ENCODE measurements at regions not wholly inside any gene's neighbourhood (a gene's known extent, or its start where the extent isn't known, plus 50 kb on each side); places are given as distances from the start of the nearest gene placed in this dataset.

DNA sequence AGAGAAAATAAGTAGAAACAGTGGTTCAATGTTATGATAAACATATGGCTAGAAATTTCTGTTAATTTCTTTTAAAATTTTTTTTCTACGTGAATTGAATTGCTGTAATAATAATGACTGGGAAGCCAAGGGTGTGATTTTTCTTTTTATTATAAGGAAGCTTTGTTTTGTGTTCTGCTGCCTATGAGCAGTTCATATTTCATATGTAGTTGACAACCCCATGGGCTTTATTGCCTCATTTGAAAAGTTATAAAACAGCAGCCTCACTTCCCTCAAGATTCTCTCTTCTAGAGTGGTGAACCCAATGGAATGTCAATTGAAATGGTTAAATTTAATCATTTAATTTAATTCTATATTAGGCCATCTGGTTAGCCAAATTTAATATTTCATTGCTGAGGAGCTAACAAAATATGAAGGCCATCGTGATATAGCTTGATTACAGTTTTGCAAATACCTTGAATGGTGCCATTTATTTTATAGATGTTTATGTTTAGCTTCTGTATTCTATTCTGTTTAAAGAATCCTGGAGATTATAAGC is 72.6 kb upstream of the DOCK10 start:
- intact Hi-C loops (cut with micrococcal nuclease; ENCODE audit: unreplicated experiment): no loop called here
- no TSS peak for BruUV-seq (replicated peaks)
- no peak overlapping the region for H3K27ac ChIP-seq (ENCODE audit: low read length)
- H3K9me3 ChIP-seq (ENCODE audit: control insufficient read depth, insufficient read depth, low read depth, low read length): no peaks in the 10 kb centered on the region
- TF ChIP-seq, protein P1, sequence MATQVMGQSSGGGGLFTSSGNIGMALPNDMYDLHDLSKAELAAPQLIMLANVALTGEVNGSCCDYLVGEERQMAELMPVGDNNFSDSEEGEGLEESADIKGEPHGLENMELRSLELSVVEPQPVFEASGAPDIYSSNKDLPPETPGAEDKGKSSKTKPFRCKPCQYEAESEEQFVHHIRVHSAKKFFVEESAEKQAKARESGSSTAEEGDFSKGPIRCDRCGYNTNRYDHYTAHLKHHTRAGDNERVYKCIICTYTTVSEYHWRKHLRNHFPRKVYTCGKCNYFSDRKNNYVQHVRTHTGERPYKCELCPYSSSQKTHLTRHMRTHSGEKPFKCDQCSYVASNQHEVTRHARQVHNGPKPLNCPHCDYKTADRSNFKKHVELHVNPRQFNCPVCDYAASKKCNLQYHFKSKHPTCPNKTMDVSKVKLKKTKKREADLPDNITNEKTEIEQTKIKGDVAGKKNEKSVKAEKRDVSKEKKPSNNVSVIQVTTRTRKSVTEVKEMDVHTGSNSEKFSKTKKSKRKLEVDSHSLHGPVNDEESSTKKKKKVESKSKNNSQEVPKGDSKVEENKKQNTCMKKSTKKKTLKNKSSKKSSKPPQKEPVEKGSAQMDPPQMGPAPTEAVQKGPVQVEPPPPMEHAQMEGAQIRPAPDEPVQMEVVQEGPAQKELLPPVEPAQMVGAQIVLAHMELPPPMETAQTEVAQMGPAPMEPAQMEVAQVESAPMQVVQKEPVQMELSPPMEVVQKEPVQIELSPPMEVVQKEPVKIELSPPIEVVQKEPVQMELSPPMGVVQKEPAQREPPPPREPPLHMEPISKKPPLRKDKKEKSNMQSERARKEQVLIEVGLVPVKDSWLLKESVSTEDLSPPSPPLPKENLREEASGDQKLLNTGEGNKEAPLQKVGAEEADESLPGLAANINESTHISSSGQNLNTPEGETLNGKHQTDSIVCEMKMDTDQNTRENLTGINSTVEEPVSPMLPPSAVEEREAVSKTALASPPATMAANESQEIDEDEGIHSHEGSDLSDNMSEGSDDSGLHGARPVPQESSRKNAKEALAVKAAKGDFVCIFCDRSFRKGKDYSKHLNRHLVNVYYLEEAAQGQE (IDR thresholded peaks at IDR 0.05; ENCODE audit: insufficient read depth in 1 of 2, low read depth in 2 of 2, low read length in 1 of 2): no peak
- ATAC-seq: no peak
- H3K4me3 ChIP-seq (ENCODE audit: low read depth in 2 of 2, low read length in 2 of 2): no peak overlapping the region
- no peaks in the 10 kb centered on the region for H3K27me3 ChIP-seq (ENCODE audit: control insufficient read depth, insufficient read depth, low read length)
- no peaks in the 10 kb centered on the region for H3K4me1 ChIP-seq (ENCODE audit: control insufficient read depth, insufficient read depth, low read length)
- in situ Hi-C loops (cut with HindIII; ENCODE audit: low pct_unique_long_range_greater_than_20kb, low sequenced_read_pairs): no loop called here
- CTCF ChIA-PET: no interaction called here
- H3K36me3 ChIP-seq (ENCODE audit: control insufficient read depth, insufficient read depth, low read length): no peaks in the 10 kb centered on the region
- DNase-seq (ENCODE audit: low read depth, low spot score): no peak
- POLR2A ChIA-PET: no interaction called here

DNA sequence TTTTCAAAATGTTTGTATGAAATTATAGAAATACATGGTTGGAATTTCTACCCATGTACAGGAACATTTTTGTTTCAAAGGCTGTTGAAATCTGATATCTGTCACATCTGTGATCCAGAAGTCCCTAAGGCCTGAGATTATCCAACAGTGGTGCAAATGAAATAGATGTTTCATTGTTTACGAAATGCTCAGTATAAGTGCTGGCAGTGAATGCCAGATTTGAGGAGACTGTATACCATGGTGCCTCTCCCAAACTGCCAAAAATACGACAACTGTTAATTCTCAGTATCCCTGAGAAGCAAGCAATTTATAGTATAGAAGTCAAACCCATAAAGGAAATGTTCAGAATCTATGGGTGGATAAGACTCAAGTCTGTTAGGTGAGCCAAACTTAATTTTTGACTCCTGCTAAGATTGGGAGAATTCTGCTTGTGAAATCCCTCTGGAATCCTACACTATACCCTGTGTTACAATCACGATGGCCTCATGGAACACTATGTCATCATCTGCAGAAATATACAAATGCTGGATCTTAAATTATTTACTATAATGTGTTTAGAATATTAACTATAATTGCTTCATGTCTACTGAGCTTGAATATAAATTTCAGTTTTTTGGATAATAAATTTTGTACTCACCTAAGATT is 71.2 kb upstream of the DOCK10 start:
- Histone ChIP-seq H3K9me3 (ENCODE audit: control insufficient read depth, insufficient read depth, low read depth, low read length) (no peaks in the 10 kb centered on the region), H3K4me3 (ENCODE audit: low read depth in 2 of 2, low read length in 2 of 2) (no peak overlapping the region), H3K27ac (ENCODE audit: low read length) (no peak overlapping the region), H3K36me3 (ENCODE audit: control insufficient read depth, insufficient read depth, low read length) (no peaks in the 10 kb centered on the region), H3K4me1 (ENCODE audit: control insufficient read depth, insufficient read depth, low read length) (no peaks in the 10 kb centered on the region), H3K27me3 (ENCODE audit: control insufficient read depth, insufficient read depth, low read length) (no peaks in the 10 kb centered on the region)
- no TSS peak for BruUV-seq (replicated peaks)
- CTCF ChIA-PET: no interaction called here
- in situ Hi-C loops (cut with HindIII; ENCODE audit: low pct_unique_long_range_greater_than_20kb, low sequenced_read_pairs): no loop called here
- no peak for TF ChIP-seq SIN3A (IDR thresholded peaks at IDR 0.05; ENCODE audit: borderline replicate concordance, insufficient read depth, low read depth, low read length)
- TF ChIP-seq POLR2AphosphoS5 (IDR thresholded peaks at IDR 0.05; ENCODE audit: low read depth, low read length): no peak
- no peak for TF ChIP-seq CTCF (IDR thresholded peaks at IDR 0.05)
- TF ChIP-seq, protein P1 (IDR thresholded peaks at IDR 0.05; ENCODE audit: insufficient read depth in 1 of 2, low read depth in 2 of 2, low read length in 1 of 2): no peak
- TF ChIP-seq TCF7L2 (IDR thresholded peaks at IDR 0.05; ENCODE audit: low read depth, low read length): no peak
- intact Hi-C loops (cut with micrococcal nuclease; ENCODE audit: unreplicated experiment): no loop called here
- POLR2A ChIA-PET: no interaction called here
- DNase-seq (ENCODE audit: low read depth, low spot score): no peak
- ATAC-seq: no peak

Data from Panc1 (cell line).